Panc1 (cell line): ENCODE measurements at regions not wholly inside any gene's neighbourhood (a gene's known extent, or its start where the extent isn't known, plus 50 kb on each side); places are given as distances from the start of the nearest gene placed in this dataset.

ENCODE experiments used
- ATAC-seq: fragments of 200-7000 bp; cut with Tn5 transposase; 2 replicates; pipeline ENCODE4 v1.9.1; 2020; ENCODE audit warnings: mild to moderate bottlenecking, moderate library complexity
- BruUV-seq: library from RNA; stranded (reverse); fragments of 400-500 nt; replicated peaks from 2 replicates; lab custom pipeline; 2021; lab: Mats Ljungman, UMichigan
- CTCF ChIA-PET: fragments of 300-600 bp; sonication (Branson Sonifier 250); formaldehyde crosslinking; loops from one replicate; lab custom pipeline; 2022; ENCODE audit warnings: antibody characterized with exemption; lab: Charles Lee
- POLR2A ChIA-PET: fragments of 300-600 bp; sonication (Branson Sonifier 250); formaldehyde crosslinking; loops from one replicate; lab custom pipeline; 2022; ENCODE audit warnings: antibody characterized with exemption; lab: Charles Lee
- DNase-seq: peaks from one replicate; pipeline ENCODE4 v3.0.0-alpha.2; 2010; ENCODE audit warnings: low read depth, low spot score
- H3K27ac ChIP-seq: 2 replicates; pipeline ENCODE4 v1.5.1; 2011; ENCODE audit warnings: mild to moderate bottlenecking, low read length, inconsistent platforms
- H3K27me3 ChIP-seq: fragments of 200-500 bp; sonication (Bioruptor generic); 2 replicates; pipeline ENCODE4 v1.6.0; 2014; ENCODE audit warnings: low read length, inconsistent platforms; ENCODE audit not compliant: control insufficient read depth, insufficient read depth
- H3K36me3 ChIP-seq: fragments of 200-500 bp; sonication (Bioruptor generic); 2 replicates; pipeline ENCODE4 v1.5.1; 2014; ENCODE audit warnings: inconsistent platforms, mild to moderate bottlenecking, low read length, moderate library complexity; ENCODE audit not compliant: control insufficient read depth, insufficient read depth
- H3K4me1 ChIP-seq: 2 replicates; pipeline ENCODE4 v1.5.1; 2011; ENCODE audit warnings: inconsistent platforms, mild to moderate bottlenecking, low read length, moderate library complexity; ENCODE audit not compliant: control insufficient read depth, insufficient read depth
- H3K4me3 ChIP-seq, 2 experiments: 2 replicates each; pipeline ENCODE4 v1.5.1; 2011 to 2012; ENCODE audit warnings: low read depth in 2 of 2, low read length in 2 of 2, mild to moderate bottlenecking in 2 of 2, inconsistent platforms in 1 of 2, moderate library complexity in 1 of 2
- H3K9me3 ChIP-seq: fragments of 200-500 bp; sonication (Bioruptor generic); 2 replicates; pipeline ENCODE4 v1.5.1; 2014; ENCODE audit warnings: low read depth, mild to moderate bottlenecking, inconsistent platforms, low read length, moderate library complexity; ENCODE audit not compliant: control insufficient read depth, insufficient read depth
- CTCF ChIP-seq: fragments of 450-650 bp; IDR thresholded peaks from 2 replicates; pipeline ENCODE4 v1.5.1; 2017; ENCODE audit warnings: mild to moderate bottlenecking
- POLR2AphosphoS5 ChIP-seq: IDR thresholded peaks from 2 replicates; pipeline ENCODE4 v1.6.1; 2012; ENCODE audit warnings: mild to moderate bottlenecking, low read depth, low read length, moderate library complexity
- REST ChIP-seq, 2 experiments: IDR thresholded peaks; 2 replicates each; pipeline ENCODE4 v1.6.1; 2011 to 2012; ENCODE audit warnings: low read depth in 2 of 2, control low read depth in 1 of 2, low read length in 1 of 2, mild to moderate bottlenecking in 1 of 2, moderate library complexity in 1 of 2; ENCODE audit not compliant: insufficient read depth in 1 of 2
- SIN3A ChIP-seq: IDR thresholded peaks from 2 replicates; pipeline ENCODE4 v1.6.1; 2012; ENCODE audit warnings: low read depth, mild to moderate bottlenecking, low read length, moderate library complexity, borderline replicate concordance; ENCODE audit not compliant: insufficient read depth
- TCF7L2 ChIP-seq: IDR thresholded peaks from 2 replicates; pipeline ENCODE4 v1.6.1; 2011; ENCODE audit warnings: mild to moderate bottlenecking, low read depth, low read length, inconsistent platforms
- in situ Hi-C: cut with HindIII; loops from 2 replicates; pipeline ENCODE4 v1.10.0; 2016; ENCODE audit warnings: low sequenced_read_pairs, low pct_unique_long_range_greater_than_20kb
- intact Hi-C: fragments of 100-400 bp; cut with micrococcal nuclease; formaldehyde crosslinking; loops from one replicate; pipeline ENCODE4 v1.10.0; 2022; ENCODE audit not compliant: unreplicated experiment

GRCh38 chr2:173419506-173419905, 64.8 kb downstream of the CDCA7 start:
- Histone ChIP-seq H3K27ac (no peak overlapping the region), H3K4me1 (no peaks in the 10 kb centered on the region), H3K4me3 (no peak overlapping the region), H3K27me3 (no peaks in the 10 kb centered on the region), H3K36me3 (no peaks in the 10 kb centered on the region), H3K9me3 (no peaks in the 10 kb centered on the region)
- POLR2A ChIA-PET: no interaction called here
- TF ChIP-seq CTCF: no peak
- no peak for TF ChIP-seq REST (IDR thresholded peaks at IDR 0.05; ENCODE audit: insufficient read depth in 1 of 2, low read depth in 2 of 2, low read length in 1 of 2)
- TF ChIP-seq SIN3A: no peak
- TF ChIP-seq TCF7L2: no peak
- TF ChIP-seq POLR2AphosphoS5: no peak
- intact Hi-C loops (no loop called here), in situ Hi-C loops (no loop called here)
- ATAC-seq (no peak), DNase-seq (no peak)
- BruUV-seq: no TSS peak
- CTCF ChIA-PET: no interaction called here

- CTCF ChIA-PET: no interaction called here
- Histone ChIP-seq H3K9me3 (no peaks in the 10 kb centered on the region), H3K4me1 (no peaks in the 10 kb centered on the region), H3K27ac (no peak overlapping the region), H3K4me3 (no peak overlapping the region), H3K36me3 (no peaks in the 10 kb centered on the region), H3K27me3 (no peaks in the 10 kb centered on the region)
- POLR2A ChIA-PET: no interaction called here
- in situ Hi-C loops: no loop called here
- TF ChIP-seq SIN3A: no peak
- TF ChIP-seq POLR2AphosphoS5: no peak
- no peak for TF ChIP-seq CTCF
- no peak for TF ChIP-seq TCF7L2
- no peak for TF ChIP-seq REST (IDR thresholded peaks at IDR 0.05; ENCODE audit: insufficient read depth in 1 of 2, low read depth in 2 of 2, low read length in 1 of 2)
- BruUV-seq: no TSS peak
- intact Hi-C loops: no loop called here
- DNase-seq (no peak), ATAC-seq (no peak)
Observed at GRCh38 chr2:173424886-173425285, 70.2 kb downstream of the CDCA7 start.
